ENCODE measurements at regions not wholly inside any gene's neighbourhood (a gene's known extent, or its start where the extent isn't known, plus 50 kb on each side); places are given as distances from the start of the nearest gene placed in this dataset.
"Not testable (repeated sequence)": the region's sequence is repeated elsewhere in the genome, so short reads cannot be mapped to it uniquely, and the experiment has no call there.

GRCh38 chr18:30595942-30596341 lies 446.6 kb downstream of the DSC3 start:
- DNase-seq (ENCODE audit: low read depth in 2 of 2): no peak
- no peak overlapping the region for H3K4me3 ChIP-seq (replicated peaks in 1 of 2; ENCODE audit: low read depth in 2 of 2, low read length in 2 of 2)
- TF ChIP-seq, protein P1, sequence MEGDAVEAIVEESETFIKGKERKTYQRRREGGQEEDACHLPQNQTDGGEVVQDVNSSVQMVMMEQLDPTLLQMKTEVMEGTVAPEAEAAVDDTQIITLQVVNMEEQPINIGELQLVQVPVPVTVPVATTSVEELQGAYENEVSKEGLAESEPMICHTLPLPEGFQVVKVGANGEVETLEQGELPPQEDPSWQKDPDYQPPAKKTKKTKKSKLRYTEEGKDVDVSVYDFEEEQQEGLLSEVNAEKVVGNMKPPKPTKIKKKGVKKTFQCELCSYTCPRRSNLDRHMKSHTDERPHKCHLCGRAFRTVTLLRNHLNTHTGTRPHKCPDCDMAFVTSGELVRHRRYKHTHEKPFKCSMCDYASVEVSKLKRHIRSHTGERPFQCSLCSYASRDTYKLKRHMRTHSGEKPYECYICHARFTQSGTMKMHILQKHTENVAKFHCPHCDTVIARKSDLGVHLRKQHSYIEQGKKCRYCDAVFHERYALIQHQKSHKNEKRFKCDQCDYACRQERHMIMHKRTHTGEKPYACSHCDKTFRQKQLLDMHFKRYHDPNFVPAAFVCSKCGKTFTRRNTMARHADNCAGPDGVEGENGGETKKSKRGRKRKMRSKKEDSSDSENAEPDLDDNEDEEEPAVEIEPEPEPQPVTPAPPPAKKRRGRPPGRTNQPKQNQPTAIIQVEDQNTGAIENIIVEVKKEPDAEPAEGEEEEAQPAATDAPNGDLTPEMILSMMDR (IDR thresholded peaks at IDR 0.05; ENCODE audit: low read depth, low read length): no peak

DNA sequence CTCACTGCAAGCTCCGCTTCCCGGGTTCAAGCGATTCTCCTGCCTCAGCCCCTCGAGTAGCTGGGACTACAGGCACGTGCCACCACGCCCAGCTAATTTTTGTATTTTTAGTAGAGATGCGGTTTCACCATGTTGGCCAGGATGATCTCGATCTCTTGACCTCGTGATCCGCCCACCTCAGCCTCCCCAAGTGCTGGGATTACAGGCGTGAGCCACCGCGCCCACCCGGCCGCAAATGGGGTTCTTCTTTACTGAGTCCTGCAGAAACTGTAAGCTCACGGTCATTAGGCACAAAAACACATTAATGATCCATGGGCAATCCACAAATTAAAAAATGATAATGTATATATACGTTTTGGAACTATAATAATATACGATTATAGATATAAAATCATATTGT lies 447.6 kb downstream of the DSC3 start:
- not testable (repeated sequence) for DNase-seq (ENCODE audit: low read depth in 2 of 2); H3K4me3 ChIP-seq (replicated peaks in 1 of 2; ENCODE audit: low read depth in 2 of 2, low read length in 2 of 2)

DNA sequence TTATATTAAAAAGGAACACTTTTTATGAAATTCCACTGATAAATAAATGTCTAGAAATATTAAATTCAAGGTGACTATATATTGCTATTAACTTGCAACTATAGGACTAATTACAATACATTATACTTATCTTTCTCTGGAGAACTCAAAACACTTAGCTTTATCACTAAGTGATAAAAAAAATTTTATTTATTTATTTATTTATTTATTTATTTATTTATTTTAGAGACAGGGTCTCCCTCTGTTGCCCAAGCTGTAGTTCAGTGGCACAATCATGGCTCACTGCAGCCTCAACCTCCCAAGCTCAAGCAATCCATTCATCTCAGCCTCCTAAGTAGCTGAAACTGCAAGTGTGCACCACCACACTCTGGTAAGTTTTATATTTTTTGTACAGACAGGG lies 451.1 kb downstream of the DSC3 start:
- TF ChIP-seq, protein P1 (IDR thresholded peaks at IDR 0.05; ENCODE audit: low read depth, low read length): no peak
- no peak overlapping the region for H3K4me3 ChIP-seq (replicated peaks in 1 of 2; ENCODE audit: low read depth in 2 of 2, low read length in 2 of 2)
- DNase-seq (ENCODE audit: low read depth in 2 of 2): no peak

DNA sequence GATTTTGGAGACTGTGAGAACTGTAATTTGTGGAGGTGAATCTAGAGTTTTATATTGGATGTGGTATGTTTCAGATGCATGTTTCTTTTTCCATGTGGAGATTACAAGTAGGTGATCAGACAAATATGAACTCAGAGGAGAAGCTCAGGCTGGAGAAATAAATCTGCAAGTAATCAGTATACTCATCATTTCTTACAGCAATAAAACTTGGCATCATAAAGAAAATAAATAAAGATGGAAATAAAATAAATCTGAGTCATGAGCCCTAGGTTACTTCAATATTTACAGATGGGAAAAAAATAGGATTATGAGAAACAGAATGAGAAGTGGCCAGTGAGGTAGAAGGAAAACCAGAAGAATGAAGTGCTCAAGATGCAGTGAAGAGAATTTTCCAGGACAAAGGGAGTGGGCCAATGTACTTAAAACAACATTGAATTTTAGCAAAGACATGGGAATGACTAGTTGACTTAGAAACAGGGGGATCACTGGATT lies 453.8 kb downstream of the DSC3 start:
- TF ChIP-seq, protein P1 (IDR thresholded peaks at IDR 0.05; ENCODE audit: low read depth, low read length): no peak
- DNase-seq (ENCODE audit: low read depth in 2 of 2): no peak

DNA sequence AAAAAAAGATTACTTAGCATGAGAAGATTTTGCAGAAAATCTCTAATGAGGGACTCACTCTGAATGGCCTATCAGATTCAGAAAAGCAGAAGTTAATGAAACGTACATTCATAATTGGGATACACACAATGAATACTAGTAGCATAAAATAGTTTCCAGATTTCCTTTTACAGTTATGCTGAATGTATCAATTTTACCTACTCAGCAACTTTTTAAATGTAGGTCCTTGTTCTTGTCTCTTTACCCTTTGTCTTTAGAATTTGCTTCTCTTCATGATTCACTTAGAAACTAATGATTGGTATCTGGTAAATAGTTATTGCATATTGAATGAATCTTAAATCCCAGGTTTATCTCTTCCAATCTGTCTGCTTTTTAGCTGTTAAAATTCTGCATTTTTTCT lies 458.8 kb downstream of the DSC3 start:
- no peak overlapping the region for H3K4me3 ChIP-seq (replicated peaks in 1 of 2; ENCODE audit: low read depth in 2 of 2, low read length in 2 of 2)
- TF ChIP-seq, protein P1 (IDR thresholded peaks at IDR 0.05; ENCODE audit: low read depth, low read length): no peak
- DNase-seq (ENCODE audit: low read depth in 2 of 2): no peak

More for the DNA sequence above, 453.8 kb downstream of the DSC3 start:
- no peak overlapping the region for H3K4me3 ChIP-seq (replicated peaks in 1 of 2; ENCODE audit: low read depth in 2 of 2, low read length in 2 of 2)

- DNase-seq (ENCODE audit: low read depth in 2 of 2): no peak
- TF ChIP-seq, protein P1 (IDR thresholded peaks at IDR 0.05; ENCODE audit: low read depth, low read length): no peak
- H3K4me3 ChIP-seq (replicated peaks in 1 of 2; ENCODE audit: low read depth in 2 of 2, low read length in 2 of 2): no peak overlapping the region
These were observed 460.5 kb downstream of the DSC3 start for GRCh38 chr18:30582078-30582477.

GRCh38 chr18:30578707-30579106 lies 463.8 kb downstream of the DSC3 start:
- TF ChIP-seq, protein P1 (IDR thresholded peaks at IDR 0.05; ENCODE audit: low read depth, low read length): no peak
- no peak for DNase-seq (ENCODE audit: low read depth in 2 of 2)
- no peak overlapping the region for H3K4me3 ChIP-seq (replicated peaks in 1 of 2; ENCODE audit: low read depth in 2 of 2, low read length in 2 of 2)
